ENCODE measurements at regions not wholly inside any gene's neighbourhood (a gene's known extent, or its start where the extent isn't known, plus 50 kb on each side); places are given as distances from the start of the nearest gene placed in this dataset.

DNA sequence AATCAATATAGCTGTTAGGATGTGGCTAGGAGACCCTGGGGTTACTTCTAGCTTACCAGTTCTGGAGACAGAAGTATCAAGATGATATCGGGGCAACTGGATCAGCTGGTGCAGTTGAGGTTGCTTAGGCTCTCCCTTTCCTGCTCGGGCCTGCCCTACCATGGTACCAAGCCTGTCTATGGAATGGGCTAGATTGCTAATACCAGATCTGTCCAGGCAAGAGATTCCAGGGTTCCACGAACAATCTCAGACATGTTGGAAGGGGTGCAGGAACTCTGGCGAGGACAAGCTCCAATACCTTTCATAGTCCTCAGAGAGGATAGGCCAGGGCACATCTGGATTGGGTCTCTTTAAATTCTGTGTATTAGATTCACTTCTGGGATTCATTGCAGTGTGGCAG is 53.8 kb downstream of the ADM start:
- Histone ChIP-seq H3K9me3 (peaks cover 5% of the 10 kb centered on the region; the same call in 1 of the 2 replicates), H3K4me1 (no peaks in the 10 kb centered on the region), H3K36me3 (ENCODE audit: control insufficient read depth, insufficient read depth, low read length) (no peaks in the 10 kb centered on the region), H3K27me3 (replicated peaks; ENCODE audit: control insufficient read depth, insufficient read depth, low read length) (no peaks in the 10 kb centered on the region), H3K4me3 (ENCODE audit: low read depth, low read length) (no peak overlapping the region)
- TF ChIP-seq, protein P1, sequence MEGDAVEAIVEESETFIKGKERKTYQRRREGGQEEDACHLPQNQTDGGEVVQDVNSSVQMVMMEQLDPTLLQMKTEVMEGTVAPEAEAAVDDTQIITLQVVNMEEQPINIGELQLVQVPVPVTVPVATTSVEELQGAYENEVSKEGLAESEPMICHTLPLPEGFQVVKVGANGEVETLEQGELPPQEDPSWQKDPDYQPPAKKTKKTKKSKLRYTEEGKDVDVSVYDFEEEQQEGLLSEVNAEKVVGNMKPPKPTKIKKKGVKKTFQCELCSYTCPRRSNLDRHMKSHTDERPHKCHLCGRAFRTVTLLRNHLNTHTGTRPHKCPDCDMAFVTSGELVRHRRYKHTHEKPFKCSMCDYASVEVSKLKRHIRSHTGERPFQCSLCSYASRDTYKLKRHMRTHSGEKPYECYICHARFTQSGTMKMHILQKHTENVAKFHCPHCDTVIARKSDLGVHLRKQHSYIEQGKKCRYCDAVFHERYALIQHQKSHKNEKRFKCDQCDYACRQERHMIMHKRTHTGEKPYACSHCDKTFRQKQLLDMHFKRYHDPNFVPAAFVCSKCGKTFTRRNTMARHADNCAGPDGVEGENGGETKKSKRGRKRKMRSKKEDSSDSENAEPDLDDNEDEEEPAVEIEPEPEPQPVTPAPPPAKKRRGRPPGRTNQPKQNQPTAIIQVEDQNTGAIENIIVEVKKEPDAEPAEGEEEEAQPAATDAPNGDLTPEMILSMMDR (IDR thresholded peaks at IDR 0.05; ENCODE audit: insufficient read depth in 1 of 2, low read depth in 1 of 2, low read length in 1 of 2, severe bottlenecking in 1 of 2, unreplicated experiment in 1 of 2) = no peak
- intact Hi-C loops (cut with micrococcal nuclease; ENCODE audit: unreplicated experiment) = no loop called here
- ChIA-PET POLR2A (no interaction called here), CTCF (no interaction called here)
- no TSS peak for BruUV-seq (replicated peaks)
- Mint-ChIP-seq H3K9me3 (ENCODE audit: unreplicated experiment) (peaks cover 27% of the 10 kb centered on the region), H3K27ac (ENCODE audit: unreplicated experiment) (no peak overlapping the region), H3K36me3 (ENCODE audit: insufficient read depth, unreplicated experiment) (no peaks in the 10 kb centered on the region), H3K4me1 (ENCODE audit: low read depth, unreplicated experiment) (no peaks in the 10 kb centered on the region), H3K27me3 (ENCODE audit: insufficient read depth, unreplicated experiment) (no peaks in the 10 kb centered on the region), H3K4me3 (ENCODE audit: unreplicated experiment) (no peak overlapping the region)
- no peak for DNase-seq

DNA sequence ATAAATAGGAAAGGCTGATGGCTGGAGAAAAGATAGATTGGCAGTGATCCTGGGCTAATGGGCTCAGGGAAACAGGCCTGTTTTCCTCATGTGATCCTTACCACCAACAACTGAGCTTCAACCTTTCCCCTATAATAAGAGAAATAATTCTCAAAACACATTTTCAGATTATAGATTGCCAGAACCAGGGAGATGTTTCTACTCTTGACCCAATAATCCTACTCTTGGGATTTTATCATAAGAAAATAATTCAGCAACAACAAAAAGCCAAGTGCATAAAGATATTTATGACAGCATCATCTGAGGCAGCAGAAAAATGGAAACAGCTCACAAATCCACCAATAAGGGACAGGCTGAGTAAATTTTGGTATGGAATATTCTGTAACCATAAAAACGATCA is 54.3 kb downstream of the ADM start:
- Mint-ChIP-seq H3K27ac (ENCODE audit: unreplicated experiment) (no peak overlapping the region), H3K36me3 (ENCODE audit: insufficient read depth, unreplicated experiment) (no peaks in the 10 kb centered on the region), H3K27me3 (ENCODE audit: insufficient read depth, unreplicated experiment) (no peaks in the 10 kb centered on the region), H3K4me1 (ENCODE audit: low read depth, unreplicated experiment) (no peaks in the 10 kb centered on the region), H3K4me3 (ENCODE audit: unreplicated experiment) (no peak overlapping the region), H3K9me3 (ENCODE audit: unreplicated experiment) (peaks cover 27% of the 10 kb centered on the region)
- TF ChIP-seq, protein P1 (IDR thresholded peaks at IDR 0.05; ENCODE audit: insufficient read depth in 1 of 2, low read depth in 1 of 2, low read length in 1 of 2, severe bottlenecking in 1 of 2, unreplicated experiment in 1 of 2) = no peak
- H3K27me3 ChIP-seq (replicated peaks; ENCODE audit: control insufficient read depth, insufficient read depth, low read length) = no peaks in the 10 kb centered on the region
- ChIA-PET POLR2A (no interaction called here), CTCF (no interaction called here)
- intact Hi-C loops (cut with micrococcal nuclease; ENCODE audit: unreplicated experiment) = no loop called here
- peaks cover 5% of the 10 kb centered on the region; the same call in 1 of the 2 replicates for H3K9me3 ChIP-seq
- BruUV-seq (replicated peaks) = no TSS peak
- DNase-seq = no peak
- H3K36me3 ChIP-seq (ENCODE audit: control insufficient read depth, insufficient read depth, low read length) = no peaks in the 10 kb centered on the region
- no peak overlapping the region for H3K4me3 ChIP-seq (ENCODE audit: low read depth, low read length)
- H3K4me1 ChIP-seq = no peaks in the 10 kb centered on the region

DNA sequence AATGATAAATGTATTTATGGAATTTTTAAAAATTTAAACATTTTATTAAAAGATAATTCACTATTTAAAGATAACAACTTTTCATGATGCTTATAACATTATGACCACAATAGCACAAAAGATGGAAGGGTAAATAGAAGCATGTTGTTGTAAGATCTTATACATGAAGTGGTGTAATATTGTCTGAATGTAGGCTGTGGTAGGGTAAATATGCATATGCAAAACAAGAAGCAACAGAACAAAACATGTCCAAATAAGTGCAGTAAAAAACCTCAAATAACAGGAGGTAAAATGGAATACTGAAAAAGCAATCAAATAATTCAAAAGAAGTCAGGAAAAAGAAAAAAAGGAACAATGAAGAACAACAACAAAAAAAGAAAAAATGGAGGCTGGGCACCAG is 56.0 kb downstream of the ADM start:
- Histone ChIP-seq H3K9me3 (peaks cover 5% of the 10 kb centered on the region; the same call in 1 of the 2 replicates), H3K36me3 (ENCODE audit: control insufficient read depth, insufficient read depth, low read length) (no peaks in the 10 kb centered on the region), H3K4me3 (ENCODE audit: low read depth, low read length) (no peak overlapping the region), H3K4me1 (peaks cover 2% of the 10 kb centered on the region), H3K27me3 (replicated peaks; ENCODE audit: control insufficient read depth, insufficient read depth, low read length) (no peaks in the 10 kb centered on the region)
- H3K27me3 Mint-ChIP-seq (ENCODE audit: insufficient read depth, unreplicated experiment) = no peaks in the 10 kb centered on the region
- peaks cover under 1% of the 10 kb centered on the region for H3K4me1 Mint-ChIP-seq (ENCODE audit: low read depth, unreplicated experiment)
- intact Hi-C loops (cut with micrococcal nuclease; ENCODE audit: unreplicated experiment) = no loop called here
- no peak overlapping the region for H3K4me3 Mint-ChIP-seq (ENCODE audit: unreplicated experiment)
- no peak overlapping the region for H3K27ac Mint-ChIP-seq (ENCODE audit: unreplicated experiment)
- peaks cover 27% of the 10 kb centered on the region for H3K9me3 Mint-ChIP-seq (ENCODE audit: unreplicated experiment)
- H3K36me3 Mint-ChIP-seq (ENCODE audit: insufficient read depth, unreplicated experiment) = no peaks in the 10 kb centered on the region
- TF ChIP-seq, protein P1 (IDR thresholded peaks at IDR 0.05; ENCODE audit: insufficient read depth in 1 of 2, low read depth in 1 of 2, low read length in 1 of 2, severe bottlenecking in 1 of 2, unreplicated experiment in 1 of 2) = no peak
- no TSS peak for BruUV-seq (replicated peaks)
- CTCF ChIA-PET = no interaction called here
- POLR2A ChIA-PET = no interaction called here
- DNase-seq = no peak

All from Caco-2 (cell line).